GM18868 (cell line): ENCODE measurements at regions not wholly inside any gene's neighbourhood (a gene's known extent, or its start where the extent isn't known, plus 50 kb on each side); places are given as distances from the start of the nearest gene placed in this dataset.
A peak's percentile ranks its signal among the peaks of the same experiment; 100 is the strongest.
"Not testable (repeated sequence)": the region's sequence is repeated elsewhere in the genome, so short reads cannot be mapped to it uniquely, and the experiment has no call there.

Experiments used
- ATAC-seq: cut with Tn5 transposase; IDR thresholded peaks from one replicate; pipeline ENCODE4 v1.9.1; 2021; ENCODE audit warnings: mild to moderate bottlenecking, moderate library complexity; ENCODE audit not compliant: unreplicated experiment

- ATAC-seq = peak; percentile 60
Observed at GRCh38 chr13:71218960-71219359, 648.0 kb downstream of the DACH1 start.

DNA sequence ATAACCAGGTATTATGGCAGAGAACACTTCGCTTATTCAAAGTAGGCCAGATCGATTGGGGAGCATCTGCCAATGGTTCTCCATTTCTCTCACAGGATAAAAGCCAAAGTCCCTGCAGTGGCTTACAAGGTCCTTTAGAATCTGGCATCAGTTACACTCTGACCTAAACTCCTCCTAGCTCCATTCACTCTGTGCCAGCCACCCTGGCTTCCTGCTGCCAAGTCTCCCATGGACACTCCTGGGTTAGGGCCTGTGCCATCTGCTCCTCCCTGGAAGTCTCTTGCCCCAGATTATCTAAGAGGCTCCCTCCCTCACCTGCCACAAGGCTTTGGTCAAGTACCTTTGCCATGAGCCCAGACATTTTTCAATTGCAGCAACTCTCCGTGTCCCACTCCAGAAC is 649.2 kb downstream of the DACH1 start:
- no peak for ATAC-seq

GRCh38 chr13:71214821-71215220 is 652.2 kb downstream of the DACH1 start:
- no peak for ATAC-seq

GRCh38 chr13:71214357-71214756 is 652.6 kb downstream of the DACH1 start:
- no peak for ATAC-seq

DNA sequence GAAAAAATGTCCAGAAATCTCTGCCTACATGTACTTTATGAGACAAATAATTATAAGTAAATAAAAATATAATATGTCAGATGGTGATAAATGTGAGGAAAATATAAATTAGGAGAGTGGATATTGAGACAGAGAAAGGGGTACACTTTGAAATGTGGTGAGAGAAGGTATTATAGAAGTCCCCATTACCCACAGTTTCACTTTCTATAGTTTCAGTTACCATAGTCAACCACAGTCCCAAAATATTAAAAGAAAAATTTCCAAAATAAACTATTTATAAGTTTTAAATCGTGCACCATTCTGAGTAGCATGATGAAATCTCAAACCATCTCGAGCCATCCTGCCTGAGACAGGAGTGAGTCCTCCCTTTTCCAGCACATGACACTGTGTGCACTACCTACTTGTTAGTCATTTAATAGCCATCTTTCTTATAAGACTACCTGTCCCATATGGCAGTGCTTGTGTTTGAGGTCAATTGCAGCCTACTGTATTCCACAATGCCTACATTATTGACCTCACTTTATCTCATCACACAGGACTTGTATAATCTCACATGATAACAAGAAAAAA is 653.7 kb downstream of the DACH1 start:
- ATAC-seq = peak; percentile 80

DNA sequence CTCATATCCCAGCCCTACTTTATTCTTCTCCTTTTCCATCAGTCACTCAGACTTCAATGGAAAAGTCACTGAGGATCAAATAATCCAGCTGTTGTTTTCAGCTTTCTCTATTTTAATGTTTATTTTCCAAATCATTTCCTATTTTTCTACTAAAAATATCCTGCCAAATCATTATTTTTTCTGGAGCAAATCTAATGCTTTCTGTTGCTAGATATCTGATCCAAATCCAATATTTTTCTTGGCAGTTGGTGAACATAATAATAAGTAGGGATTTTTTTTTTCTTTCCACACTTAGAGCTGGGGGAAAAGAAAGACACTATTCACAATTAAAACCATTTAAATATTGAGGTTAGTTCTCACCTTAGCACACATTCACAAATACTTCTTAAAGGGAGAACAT is 656.1 kb downstream of the DACH1 start:
- no peak for ATAC-seq

DNA sequence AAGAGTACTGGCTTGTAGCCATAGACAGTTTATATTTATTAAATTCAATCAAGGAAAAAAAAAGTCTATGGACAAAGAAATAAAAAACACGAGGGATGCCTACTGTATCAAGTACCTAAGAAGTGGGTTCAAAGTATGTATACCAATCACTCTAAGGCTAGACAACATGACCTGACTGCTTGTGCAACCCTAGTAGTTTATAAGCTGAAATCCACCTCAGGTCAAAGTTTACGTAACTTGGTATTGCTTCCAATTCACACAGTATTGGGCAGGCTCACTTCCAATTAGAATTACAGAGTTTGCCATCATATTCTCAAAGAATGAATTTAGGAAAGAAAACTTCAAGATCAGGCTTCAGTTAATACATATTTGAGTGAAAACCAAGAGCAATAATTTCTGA is 657.8 kb downstream of the DACH1 start:
- no peak for ATAC-seq

DNA sequence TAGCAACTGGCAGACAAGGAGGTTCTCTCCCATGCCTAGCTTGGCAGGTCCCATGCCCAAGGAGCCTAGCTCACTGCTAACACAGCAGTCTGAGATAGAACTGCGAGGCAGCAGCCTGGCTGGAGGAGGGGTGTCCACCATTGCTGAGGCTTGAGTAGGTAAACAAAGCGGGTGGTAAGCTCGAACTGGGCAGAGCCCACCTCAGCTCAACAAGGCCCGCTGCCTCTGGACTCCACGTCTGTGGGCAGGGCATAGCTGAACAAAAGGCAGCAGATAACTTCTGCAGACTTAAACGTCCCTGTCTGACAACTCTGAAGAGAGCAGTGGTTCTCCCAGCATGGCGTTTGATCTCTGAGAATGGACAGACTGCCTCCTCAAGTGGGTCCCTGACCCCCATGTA is 682.4 kb downstream of the DACH1 start:
- not testable (repeated sequence) for ATAC-seq

DNA sequence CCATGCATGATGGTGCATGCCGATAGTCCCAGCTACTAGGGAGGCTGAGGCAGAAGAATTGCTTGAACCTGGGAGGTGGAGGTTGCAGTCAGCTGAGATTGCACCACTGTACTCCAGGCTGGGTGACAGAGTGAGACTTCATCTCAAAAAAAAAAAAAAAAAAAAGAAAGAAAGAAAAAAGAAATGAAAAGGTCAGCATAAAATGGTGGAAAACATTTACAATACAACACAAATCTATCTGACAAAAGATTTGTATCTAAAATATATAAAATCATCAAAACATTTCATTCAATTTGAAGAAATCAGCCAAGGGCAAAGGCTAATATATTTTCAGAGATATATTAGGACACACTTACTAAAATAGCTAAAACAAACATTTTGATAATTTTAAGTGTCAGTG is 683.7 kb downstream of the DACH1 start:
- ATAC-seq = not testable (repeated sequence)

GRCh38 chr13:71171740-71172139 is 695.3 kb downstream of the DACH1 start:
- ATAC-seq = no peak

DNA sequence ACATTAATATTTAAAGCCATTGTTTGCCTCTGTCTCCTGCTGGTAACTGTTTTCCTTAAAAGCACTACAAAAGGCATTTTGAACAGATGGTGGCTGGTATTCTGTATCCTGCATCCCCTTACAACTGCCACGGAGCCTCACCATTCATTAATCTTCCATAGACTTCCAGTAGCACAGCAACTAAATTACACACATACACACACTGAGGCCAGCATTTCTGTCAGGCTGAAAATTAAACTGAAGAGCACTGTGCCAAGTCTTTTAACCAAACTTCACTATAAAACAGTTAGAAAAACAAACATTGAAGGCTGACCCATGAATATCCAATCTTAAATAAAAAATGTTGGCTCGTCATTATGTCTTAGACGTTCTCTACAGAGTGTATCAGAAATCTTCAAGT is 697.8 kb downstream of the DACH1 start:
- ATAC-seq = no peak

GRCh38 chr13:71156550-71156949 is 710.5 kb downstream of the DACH1 start:
- ATAC-seq = no peak

DNA sequence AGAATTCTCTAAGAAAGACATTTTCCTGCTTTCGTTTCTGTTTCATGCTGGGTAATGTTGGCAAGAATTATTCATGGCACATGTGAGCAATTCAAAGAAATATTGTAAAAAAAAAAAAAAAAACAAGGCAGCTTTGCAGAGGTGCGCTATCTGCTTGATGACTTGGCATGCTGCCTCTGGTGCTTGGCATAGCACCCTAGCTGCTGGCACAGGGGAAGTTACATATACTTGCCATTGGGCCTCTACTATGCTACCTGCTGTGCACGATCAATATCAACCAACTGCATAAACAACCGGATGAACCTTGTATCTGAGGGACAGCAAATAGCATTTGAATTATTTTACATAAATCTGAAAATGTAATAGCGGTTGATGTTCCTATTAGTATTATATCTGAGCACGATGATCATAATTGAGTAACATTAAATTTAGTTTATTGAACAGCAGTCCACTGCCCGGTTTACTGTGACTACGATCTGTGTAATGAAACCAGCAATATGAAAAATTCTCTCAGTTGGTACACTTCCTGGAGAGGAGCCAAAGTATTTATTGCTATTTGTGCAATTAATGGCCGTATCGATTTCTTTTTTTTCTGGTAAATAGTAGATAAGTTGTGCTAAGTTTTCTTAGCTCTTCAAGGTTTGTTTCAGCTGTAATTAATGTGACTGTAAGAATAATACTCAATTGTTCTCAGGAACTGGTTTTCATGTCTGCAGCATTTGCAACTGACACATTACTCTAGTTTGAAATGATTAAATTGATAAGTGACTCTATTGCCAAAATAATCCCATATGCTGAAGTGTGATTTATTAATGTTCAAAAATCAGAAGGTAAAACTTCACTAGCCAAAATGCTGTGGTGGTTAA is 717.3 kb downstream of the DACH1 start:
- no peak for ATAC-seq

DNA sequence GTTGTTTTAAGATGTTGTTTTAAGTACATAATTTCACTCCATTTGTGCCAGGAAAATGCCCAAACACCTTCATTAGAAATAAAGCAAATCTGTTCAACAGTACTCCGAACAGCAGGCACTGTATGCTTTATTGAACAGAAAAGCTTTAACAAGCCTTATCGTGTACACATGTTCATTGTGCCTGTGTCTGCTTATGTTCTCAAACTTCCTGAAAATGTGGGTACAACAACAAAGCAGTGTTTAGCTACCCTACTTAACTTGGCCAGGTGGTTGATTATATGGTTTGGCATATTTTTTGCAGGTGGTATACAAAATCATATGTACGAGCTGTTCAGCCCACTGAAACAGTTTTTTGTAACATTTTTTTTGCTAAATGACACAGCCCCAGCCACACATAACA is 718.0 kb downstream of the DACH1 start:
- ATAC-seq = no peak

GRCh38 chr13:71148396-71148795 is 718.6 kb downstream of the DACH1 start:
- no peak for ATAC-seq

- ATAC-seq = no peak
Observed at GRCh38 chr13:71144883-71145282, 722.1 kb downstream of the DACH1 start.

DNA sequence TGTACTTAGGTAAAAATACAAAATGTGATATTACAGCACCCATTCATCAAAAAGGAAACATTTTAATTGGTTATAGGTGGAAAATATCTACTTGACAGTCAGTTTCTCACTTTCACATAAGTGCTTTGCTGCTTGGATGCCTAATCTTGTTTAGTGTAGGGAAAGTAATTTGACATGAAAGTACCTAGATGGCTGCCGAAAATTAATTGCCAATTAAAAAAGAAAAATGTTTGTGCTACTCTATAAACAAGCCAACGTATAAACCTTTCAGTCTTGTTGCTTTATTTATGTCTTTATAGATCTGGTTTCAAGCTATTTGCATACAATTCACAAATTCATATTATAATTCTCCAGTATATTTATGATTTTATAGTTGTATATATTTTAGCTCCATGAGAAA is 729.9 kb downstream of the DACH1 start:
- ATAC-seq = no peak

DNA sequence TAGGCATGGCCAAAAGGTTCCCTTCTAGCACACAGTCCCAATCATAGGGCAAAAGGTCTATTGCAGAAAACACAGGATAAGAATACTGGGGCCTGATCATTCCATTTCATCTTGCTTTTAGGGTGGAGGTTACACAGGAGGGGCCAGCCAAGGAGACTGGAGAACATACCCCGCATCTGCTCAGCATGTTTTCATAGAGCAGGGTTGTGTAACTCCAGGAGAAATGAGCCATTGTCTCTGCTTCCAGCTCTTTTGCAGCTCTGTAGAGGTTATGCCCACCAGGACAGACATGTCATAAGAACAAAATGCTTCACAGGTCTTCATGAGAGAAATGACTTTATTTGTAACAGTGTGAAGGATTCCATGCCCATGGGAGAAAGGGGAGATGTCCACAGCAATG is 742.8 kb downstream of the DACH1 start:
- ATAC-seq = no peak

- no peak for ATAC-seq
Observed at GRCh38 chr13:71118779-71119364, 748.1 kb downstream of the DACH1 start.

DNA sequence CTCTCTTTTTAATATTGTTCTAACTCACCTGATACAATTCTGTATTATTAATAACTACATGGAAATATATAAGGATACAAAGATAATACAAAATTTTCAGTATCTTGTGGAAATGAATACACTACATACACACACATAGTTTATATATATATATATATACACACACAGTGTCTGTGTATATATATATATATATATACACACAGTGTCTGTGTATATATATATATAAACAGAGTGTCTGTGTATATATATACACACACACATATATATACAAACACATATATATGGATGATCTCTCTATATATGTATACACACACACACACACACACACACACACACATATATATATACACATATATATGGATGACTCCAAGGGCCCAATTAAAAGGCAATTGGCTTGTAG is 749.1 kb downstream of the DACH1 start:
- ATAC-seq = no peak

DNA sequence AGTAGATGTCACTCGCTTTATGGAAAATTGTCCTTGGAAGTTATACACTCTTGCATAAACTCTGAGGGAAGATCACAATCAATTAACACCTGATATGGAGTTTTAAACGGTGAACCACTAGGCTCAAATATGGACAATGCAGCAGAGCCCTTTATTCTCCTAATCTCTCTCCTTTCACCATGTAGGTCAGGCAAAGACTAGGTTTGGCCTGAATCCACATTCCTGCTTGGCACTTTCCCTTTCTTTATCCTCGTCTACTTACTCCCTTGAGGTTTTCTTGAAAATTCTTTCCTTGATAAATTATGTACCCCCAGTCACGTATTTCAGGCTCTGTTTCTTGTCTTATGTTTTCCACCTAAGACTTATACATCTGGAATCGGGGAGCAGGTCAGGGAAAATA is 751.7 kb downstream of the DACH1 start:
- ATAC-seq = no peak

DNA sequence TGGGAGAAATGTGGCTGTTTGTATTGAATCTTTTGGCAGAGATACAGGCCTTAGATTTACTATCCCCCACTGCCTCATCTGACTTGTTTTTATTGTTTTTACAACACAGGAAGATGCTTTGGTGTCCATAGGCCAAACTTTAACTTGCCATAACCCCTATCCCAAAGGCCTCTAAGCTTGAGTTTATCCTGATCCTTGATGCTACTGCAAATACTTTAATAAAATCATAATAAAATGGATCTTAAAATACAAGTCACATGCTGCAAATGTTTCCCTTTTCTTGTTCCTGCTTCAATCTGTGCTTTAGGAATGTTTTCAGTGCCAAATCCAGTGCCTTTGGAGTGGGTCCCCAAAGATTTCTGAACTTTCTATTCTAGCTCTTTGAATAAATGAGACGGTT is 770.6 kb downstream of the DACH1 start:
- no peak for ATAC-seq
